ENCODE measurements at regions not wholly inside any gene's neighbourhood (a gene's known extent, or its start where the extent isn't known, plus 50 kb on each side); places are given as distances from the start of the nearest gene placed in this dataset.

DNA sequence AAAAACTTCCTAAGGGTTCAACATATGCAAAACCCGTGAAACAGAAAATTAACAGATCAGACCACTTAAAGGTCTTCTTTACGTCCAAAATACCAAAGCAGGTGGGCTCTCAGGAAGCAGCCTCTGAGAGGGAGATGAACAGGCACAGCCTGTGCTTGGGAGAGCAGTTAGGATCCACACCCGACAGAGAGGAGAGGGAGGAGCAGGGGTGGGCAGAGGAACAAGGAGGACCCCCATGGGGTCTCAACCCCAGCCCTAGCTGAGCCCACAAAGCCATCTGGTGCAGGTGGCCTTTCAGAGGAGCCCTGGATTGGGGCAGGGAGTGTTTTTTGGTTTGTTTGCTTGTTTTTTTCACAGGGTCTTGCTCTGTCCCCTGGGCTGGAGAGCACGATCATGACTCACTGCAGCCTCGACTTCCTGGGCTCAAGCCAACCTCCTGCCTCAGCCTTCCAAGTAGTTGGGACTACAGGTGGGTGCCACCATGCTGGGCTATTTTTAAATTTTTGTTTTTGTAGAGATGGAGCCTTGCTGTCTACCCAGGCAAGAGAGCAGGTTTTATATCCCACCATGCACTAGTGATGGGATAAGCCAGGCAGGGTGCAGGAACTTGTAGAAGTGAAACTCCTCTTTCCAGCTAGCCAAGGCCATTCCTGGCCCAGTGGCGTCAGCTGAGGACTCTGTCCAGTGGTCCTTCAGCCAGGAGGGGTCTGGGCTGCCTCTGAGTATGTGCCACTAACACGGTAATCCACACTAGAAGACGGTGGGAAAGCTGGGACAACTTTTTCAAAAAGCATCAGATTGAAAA, 154.1 kb upstream of the HDAC4 start:
- Histone ChIP-seq H3K27me3 (no peaks in the 10 kb centered on the region), H2AFZ (replicated peaks) (no peak overlapping the region), H3K79me2 (ENCODE audit: low read depth) (no peaks in the 10 kb centered on the region), H3K9ac (no peak overlapping the region), H3F3A (ENCODE audit: low read depth) (no peaks in the 10 kb centered on the region), H3K4me2 (no peak overlapping the region), H4K20me1 (ENCODE audit: low read depth) (no peaks in the 10 kb centered on the region), H3K9me3 (ENCODE audit: low read depth) (no peaks in the 10 kb centered on the region), H3K4me1 (no peaks in the 10 kb centered on the region), H3K4me3 (no peak overlapping the region), H3K27ac (no peak overlapping the region), H3K36me3 (no peaks in the 10 kb centered on the region)
- no peaks in the 10 kb centered on the region for H3K9me3 Mint-ChIP-seq
- no peak for DNase-seq (ENCODE audit: low spot score)
- no peak overlapping the region for H3K4me3 Mint-ChIP-seq
- TF ChIP-seq EZH2 (IDR thresholded peaks at IDR 0.05): no peak
- H3K4me1 Mint-ChIP-seq: no peaks in the 10 kb centered on the region
- no peak overlapping the region for H3K27ac Mint-ChIP-seq
- no peaks in the 10 kb centered on the region for H3K36me3 Mint-ChIP-seq
- H3K27me3 Mint-ChIP-seq (ENCODE audit: insufficient read depth, low read depth): peaks cover 4% of the 10 kb centered on the region

DNA sequence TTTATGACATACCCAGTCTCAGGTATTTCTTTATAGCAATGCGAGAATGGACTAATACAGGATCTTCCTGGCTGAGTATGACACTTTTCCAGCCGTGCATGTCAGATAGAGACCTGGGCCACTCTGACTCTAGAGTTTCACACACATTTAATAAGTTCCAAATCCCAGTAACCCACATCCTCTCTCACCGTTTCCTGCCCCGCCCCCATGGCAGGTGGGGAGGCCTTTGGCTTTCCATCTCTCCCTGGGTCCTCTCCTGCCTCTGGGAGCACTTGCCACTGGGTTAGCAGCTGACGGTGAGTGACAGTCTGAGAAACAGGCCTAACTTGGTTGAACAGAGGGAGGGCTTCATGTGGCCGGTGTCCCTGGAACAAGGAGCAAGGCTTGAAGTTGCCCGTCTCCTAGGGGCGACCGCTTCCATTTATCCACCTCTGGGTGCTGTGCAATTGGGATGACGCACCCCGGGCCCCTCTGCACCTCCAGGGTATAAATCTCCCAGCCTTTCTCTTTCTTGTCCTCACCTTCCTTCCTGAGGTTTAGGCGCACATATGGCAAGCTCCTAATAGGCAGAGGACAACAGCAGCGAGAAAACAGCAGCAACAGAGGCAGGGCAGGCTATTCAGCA, 152.7 kb upstream of the HDAC4 start:
- Histone ChIP-seq H3K4me2 (no peak overlapping the region), H3K79me2 (ENCODE audit: low read depth) (no peaks in the 10 kb centered on the region), H3K9ac (no peak overlapping the region), H3K36me3 (no peaks in the 10 kb centered on the region), H3K9me3 (ENCODE audit: low read depth) (no peaks in the 10 kb centered on the region), H4K20me1 (ENCODE audit: low read depth) (no peaks in the 10 kb centered on the region), H3F3A (ENCODE audit: low read depth) (no peaks in the 10 kb centered on the region), H3K4me3 (no peak overlapping the region), H3K4me1 (no peaks in the 10 kb centered on the region), H3K27ac (no peak overlapping the region), H3K27me3 (no peaks in the 10 kb centered on the region), H2AFZ (replicated peaks) (no peak overlapping the region)
- no peaks in the 10 kb centered on the region for H3K9me3 Mint-ChIP-seq
- H3K36me3 Mint-ChIP-seq: no peaks in the 10 kb centered on the region
- no peak for DNase-seq (ENCODE audit: low spot score)
- no peak overlapping the region for H3K4me3 Mint-ChIP-seq
- H3K27ac Mint-ChIP-seq: no peak overlapping the region
- peaks cover 4% of the 10 kb centered on the region for H3K27me3 Mint-ChIP-seq (ENCODE audit: insufficient read depth, low read depth)
- TF ChIP-seq, protein P1, sequence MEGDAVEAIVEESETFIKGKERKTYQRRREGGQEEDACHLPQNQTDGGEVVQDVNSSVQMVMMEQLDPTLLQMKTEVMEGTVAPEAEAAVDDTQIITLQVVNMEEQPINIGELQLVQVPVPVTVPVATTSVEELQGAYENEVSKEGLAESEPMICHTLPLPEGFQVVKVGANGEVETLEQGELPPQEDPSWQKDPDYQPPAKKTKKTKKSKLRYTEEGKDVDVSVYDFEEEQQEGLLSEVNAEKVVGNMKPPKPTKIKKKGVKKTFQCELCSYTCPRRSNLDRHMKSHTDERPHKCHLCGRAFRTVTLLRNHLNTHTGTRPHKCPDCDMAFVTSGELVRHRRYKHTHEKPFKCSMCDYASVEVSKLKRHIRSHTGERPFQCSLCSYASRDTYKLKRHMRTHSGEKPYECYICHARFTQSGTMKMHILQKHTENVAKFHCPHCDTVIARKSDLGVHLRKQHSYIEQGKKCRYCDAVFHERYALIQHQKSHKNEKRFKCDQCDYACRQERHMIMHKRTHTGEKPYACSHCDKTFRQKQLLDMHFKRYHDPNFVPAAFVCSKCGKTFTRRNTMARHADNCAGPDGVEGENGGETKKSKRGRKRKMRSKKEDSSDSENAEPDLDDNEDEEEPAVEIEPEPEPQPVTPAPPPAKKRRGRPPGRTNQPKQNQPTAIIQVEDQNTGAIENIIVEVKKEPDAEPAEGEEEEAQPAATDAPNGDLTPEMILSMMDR (IDR thresholded peaks at IDR 0.05): no peak
- no peak for TF ChIP-seq EZH2 (IDR thresholded peaks at IDR 0.05)
- no peak for TF ChIP-seq EZH2phosphoT487 (IDR thresholded peaks at IDR 0.05)
- H3K4me1 Mint-ChIP-seq: no peaks in the 10 kb centered on the region

DNA sequence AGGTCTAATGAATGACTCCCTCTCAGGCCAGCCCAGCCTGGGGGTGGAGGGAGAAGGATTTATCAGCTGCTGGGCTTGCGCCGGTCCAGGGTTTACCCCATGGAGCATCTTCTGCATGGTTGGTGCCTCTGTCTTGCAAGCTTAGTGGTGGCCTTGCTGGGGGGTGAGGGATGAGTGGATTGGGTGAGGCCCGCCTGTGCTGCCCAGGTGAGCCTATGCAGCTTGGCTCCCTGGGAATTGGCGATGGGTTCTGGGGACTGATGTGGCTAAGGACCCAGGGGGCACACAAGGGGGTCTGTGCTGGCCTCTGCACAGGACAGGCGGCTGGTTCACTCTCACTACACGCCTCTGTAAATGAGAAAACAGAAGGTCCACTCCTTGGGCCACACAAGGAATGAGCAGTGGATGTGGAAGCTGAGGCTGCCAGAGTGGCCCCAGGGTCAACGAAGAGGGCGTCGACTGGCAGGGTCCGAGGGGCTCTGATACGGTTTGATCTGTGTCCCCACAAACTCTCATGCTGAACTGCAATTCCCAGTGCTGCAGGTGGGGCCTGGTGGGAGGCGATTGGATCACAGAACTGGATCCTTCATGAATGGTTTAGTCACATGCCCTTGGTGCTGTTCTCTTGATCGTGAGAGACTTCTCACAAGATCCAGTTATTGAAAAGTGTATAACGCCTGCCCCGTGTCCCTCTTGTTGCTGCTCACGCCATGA, 151.6 kb upstream of the HDAC4 start:
- TF ChIP-seq EZH2 (IDR thresholded peaks at IDR 0.05) (no peak), EZH2phosphoT487 (IDR thresholded peaks at IDR 0.05) (no peak)
- TF ChIP-seq, protein P1 (IDR thresholded peaks at IDR 0.05): no peak

More for the DNA sequence above, 151.6 kb upstream of the HDAC4 start:
- no peaks in the 10 kb centered on the region for H3K9me3 ChIP-seq (ENCODE audit: low read depth)
- no peak overlapping the region for H3K4me2 ChIP-seq
- Mint-ChIP-seq H3K4me1 (no peaks in the 10 kb centered on the region), H3K9me3 (peaks cover 2% of the 10 kb centered on the region), H3K36me3 (no peaks in the 10 kb centered on the region), H3K4me3 (no peak overlapping the region), H3K27me3 (ENCODE audit: insufficient read depth, low read depth) (peaks cover 4% of the 10 kb centered on the region), H3K27ac (no peak overlapping the region)
- H3K4me1 ChIP-seq: no peaks in the 10 kb centered on the region
- H3K4me3 ChIP-seq: no peak overlapping the region
- H3K36me3 ChIP-seq: no peaks in the 10 kb centered on the region
- no peaks in the 10 kb centered on the region for H3K27me3 ChIP-seq
- H3K27ac ChIP-seq: no peak overlapping the region
- H2AFZ ChIP-seq (replicated peaks): no peak overlapping the region
- no peaks in the 10 kb centered on the region for H3F3A ChIP-seq (ENCODE audit: low read depth)
- DNase-seq (ENCODE audit: low spot score): no peak
- H3K79me2 ChIP-seq (ENCODE audit: low read depth): no peaks in the 10 kb centered on the region
- no peaks in the 10 kb centered on the region for H4K20me1 ChIP-seq (ENCODE audit: low read depth)
- H3K9ac ChIP-seq: no peak overlapping the region

Data from neural progenitor cell (in vitro differentiated cells).